CD4-positive, alpha-beta T cell treated with Interleukin-15 for 1 hour (primary cell): ENCODE measurements at regions not wholly inside any gene's neighbourhood (a gene's known extent, or its start where the extent isn't known, plus 50 kb on each side); places are given as distances from the start of the nearest gene placed in this dataset.
"Not testable (repeated sequence)": the region's sequence is repeated elsewhere in the genome, so short reads cannot be mapped to it uniquely, and the experiment has no call there.

ENCODE experiments used
- DNase-seq: peaks from one replicate; pipeline ENCODE4 v3.0.0-alpha.2; 2020

DNA sequence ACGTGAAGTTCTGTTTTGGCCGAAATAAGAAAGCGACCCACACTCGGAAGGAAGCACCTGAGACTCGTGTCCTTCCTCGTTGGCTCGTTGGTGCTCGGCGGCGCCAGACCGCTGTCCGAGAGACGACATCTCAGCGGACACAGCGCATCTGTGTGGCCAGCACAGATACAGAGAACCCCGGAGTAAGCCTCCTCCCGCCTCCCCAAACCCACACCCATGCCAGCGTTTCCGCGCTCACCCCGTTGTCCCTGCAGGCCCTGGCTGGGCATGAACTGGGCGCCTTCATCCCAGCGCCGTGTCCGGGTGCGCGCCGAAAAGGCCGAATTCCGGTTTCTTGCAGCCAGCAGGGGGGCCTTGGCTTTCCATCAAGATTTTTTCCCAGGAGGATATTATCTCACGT, 127.6 kb downstream of the SOX1 start:
- no peak for DNase-seq

DNA sequence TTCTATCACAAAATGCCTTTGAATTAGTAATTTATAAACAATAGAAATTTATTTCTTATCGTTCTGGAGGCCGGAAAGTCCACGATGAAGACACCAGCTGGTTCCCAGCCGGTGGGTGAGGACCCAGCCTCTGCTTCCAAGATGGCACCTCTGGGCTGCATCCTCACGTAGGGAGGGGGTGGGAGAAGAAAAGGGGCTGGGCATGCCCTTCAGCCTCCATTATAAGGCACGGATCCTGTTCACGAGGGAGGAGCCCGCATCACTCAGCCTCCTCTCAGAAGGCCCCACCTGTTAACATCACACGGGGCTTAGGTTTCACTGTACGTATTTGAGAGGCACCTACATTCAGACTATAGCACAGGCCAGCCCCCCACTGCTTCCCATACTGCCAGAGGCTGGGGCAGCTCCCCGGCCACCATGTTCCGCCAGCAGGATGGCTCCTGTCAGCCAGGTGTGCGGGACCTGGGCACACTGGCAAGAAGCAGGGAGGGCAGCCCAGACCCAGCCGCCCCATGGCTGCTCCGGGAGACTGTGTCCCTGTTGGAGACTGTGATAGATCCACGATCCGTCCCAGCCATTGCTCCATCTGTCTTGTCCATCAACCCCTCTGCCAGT, 131.6 kb downstream of the SOX1 start:
- DNase-seq = no peak

DNA sequence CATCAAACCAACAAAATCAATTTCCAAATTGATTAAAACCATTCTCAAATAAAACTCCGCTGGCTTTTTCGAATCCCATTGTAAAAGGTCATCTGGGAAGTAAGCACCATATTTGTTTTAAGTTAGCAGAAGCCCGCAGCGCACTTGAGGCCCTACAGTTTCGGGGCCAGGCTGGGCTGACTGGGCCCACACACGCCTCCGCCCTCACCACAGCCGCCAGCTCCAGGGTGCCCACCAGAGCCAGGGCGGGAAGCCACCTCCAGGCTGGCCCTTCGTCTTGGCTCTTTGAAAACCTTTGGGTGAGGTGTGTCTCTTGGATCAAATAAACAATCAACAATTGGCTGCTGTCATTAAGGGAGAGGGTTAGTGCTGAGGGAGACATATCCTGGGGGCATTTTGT, 133.3 kb downstream of the SOX1 start:
- no peak for DNase-seq

DNA sequence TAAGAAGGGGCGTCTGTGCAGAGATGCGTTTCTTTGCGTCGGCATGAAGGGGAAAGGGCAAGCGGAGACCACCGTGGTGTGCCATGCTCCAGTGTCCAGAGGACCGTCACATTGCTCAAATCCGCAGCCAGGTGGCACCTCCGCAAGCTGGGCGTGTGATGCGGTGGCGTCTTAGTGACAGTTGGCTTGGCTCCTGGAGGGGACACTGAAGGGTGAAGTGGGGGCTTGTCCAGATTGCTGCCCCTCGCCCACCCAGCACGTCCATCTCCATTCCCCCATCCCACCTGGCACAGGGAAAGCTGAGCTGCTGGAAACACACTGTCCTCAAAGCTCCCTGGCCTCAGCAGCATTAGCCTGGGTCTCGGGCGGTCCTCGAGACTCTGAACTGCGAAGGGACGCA, 135.3 kb downstream of the SOX1 start:
- no peak for DNase-seq

DNA sequence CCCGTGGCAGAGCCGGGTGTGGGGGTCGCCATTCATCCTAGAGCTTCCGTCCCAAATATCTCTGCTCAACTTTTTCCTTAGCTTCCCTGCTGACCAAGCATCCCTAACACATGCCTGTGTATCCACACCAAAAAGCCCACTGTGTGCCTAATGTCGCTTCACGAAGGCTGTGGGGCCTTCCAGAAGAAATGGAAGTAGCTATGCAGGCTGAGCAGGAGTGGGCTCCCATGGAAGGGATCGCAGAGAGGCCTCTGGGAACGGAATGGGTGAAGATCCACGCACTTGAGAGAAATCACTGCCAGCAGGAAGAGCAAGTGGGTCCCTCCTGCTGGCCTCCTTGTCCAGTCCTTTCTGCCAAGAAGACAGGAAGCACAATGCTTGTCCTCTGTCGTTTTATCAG, 136.0 kb downstream of the SOX1 start:
- DNase-seq = no peak

DNA sequence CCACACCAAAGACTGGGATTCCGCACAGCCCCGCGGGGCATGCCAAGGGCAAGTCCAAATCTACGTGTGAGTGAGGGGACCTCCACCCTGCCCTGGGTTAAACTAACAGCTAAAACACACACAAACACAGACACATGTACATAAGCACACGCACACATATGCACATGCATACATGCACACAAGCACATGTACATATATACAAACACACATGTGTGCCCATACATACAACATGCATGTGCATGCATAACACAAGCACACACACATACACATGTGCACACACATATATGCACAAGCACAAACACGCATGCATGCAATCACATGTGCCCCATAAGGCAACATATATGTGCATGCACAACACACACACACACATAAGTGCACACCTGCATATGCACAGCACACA, 136.7 kb downstream of the SOX1 start:
- no peak for DNase-seq

DNA sequence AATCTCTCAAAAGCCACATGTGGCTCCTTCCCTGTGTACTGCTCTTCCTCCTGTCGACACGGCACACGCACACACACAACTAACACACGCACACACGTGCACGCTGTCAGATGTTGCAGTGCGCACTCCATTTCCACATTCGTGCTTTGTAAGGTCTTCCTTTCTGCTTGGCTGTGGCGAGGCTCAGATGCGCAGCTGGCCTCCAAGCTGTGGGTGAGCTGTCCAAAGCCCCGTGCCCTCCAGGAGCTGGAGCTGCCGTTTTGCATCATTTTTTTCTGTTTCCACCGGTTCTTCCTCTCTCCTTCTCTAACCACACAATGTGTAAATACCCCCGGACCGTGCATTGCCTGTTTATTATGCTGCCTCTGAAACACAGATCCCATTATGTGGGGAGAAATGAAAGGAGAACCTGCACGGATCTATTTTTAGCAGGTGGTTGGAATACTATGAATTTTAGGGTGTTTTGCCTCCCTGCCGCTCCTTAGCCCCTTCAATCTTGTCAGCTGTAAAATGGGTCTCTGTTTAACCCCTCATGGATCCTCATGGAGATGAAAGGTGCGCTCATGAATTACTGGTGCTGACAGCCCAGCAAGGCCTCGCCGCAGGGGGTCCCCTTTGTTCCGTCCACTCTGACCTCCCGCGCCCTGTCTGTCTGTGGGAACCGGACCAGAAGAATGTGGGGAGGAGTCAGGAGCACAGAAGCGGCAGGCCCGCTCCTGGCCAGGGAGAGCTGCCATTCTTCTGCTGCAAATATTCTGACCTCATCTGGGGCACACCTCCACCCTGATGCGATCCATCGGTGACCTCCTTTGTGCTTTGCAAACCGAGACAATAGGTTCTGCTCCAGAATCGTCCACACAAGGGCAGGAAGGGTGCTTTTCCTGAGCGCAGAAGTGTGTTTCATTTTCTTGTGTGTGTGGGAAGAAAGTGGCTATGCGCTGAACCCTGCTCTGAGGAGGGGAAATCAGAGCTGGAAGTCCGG, 137.7 kb downstream of the SOX1 start:
- no peak for DNase-seq

DNA sequence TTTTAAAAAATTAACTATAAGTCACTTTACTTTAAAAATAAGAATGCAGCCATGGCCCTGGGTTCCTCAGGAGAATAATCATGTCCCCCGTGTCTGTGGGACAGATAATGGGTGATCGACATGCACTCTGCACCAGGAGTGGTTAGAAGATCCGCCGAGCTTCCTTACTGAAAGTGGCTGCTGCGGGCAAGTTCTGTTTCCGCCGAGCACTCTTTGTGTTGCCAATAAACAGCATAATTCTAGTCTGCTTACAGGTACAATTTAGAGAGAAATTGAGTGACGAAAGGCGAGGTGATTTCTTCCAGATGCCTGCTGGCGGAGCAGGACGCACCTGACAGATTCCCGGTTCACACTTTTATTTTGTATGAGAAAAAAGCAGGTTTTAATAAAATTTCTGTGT, 139.0 kb downstream of the SOX1 start:
- no peak for DNase-seq

DNA sequence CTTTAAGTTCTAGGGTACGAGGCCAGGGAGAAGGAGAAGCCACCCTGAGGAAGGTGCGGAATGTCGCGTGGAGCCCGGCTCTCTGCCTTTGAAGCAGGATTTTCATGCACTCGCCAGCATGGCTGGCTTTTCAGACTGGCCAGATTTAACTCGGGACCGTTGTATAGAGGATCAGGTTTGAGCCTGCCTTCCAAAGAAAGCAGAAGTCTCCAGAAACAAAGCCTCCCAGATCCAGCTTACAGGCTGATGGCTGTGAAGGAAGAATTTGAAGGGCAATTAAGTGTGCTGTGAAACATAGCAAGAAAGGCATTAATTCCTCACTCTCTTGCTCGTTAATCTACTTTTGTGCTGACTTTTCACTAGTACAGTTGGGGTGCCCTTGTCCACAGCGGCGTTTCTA, 140.2 kb downstream of the SOX1 start:
- no peak for DNase-seq

DNA sequence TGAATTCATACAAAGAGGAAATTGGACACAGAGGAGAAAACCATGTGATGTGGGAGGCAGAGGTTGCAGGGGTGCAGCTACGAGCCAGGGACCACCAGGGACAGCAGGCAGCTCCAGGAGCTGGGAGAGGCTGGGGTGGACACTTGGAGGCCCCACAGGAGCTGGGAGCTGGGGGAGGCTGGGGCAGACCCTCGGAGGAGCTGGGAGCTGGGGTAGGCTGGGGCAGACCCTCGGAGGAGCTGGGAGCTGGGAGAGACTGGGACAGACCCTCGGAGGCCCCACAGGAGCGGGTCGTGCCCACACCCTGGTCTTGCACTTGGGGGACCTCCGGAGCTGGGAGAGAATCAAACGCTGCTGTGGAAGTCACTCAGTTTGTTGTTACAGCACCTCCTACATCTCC, 141.7 kb downstream of the SOX1 start:
- DNase-seq = no peak

DNA sequence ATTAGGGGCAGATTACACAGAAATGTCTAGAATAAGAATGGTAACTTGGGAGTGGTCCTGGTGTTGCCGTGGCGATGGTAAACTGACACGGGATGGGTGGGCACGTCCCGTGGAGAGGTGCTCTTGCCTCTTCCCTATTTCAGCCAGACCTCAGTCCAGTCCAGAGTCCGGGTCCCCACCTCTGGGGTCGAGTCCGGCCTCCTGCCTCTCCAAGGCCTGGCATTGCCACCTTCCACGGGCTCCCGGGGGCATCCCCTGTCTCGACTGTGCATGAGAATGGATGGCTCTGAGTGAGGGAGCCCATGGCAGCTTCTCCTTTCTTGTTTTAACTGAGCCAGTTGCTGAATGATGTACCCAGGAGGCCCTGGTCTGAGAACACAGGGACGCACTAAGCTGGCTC, 142.3 kb downstream of the SOX1 start:
- no peak for DNase-seq

DNA sequence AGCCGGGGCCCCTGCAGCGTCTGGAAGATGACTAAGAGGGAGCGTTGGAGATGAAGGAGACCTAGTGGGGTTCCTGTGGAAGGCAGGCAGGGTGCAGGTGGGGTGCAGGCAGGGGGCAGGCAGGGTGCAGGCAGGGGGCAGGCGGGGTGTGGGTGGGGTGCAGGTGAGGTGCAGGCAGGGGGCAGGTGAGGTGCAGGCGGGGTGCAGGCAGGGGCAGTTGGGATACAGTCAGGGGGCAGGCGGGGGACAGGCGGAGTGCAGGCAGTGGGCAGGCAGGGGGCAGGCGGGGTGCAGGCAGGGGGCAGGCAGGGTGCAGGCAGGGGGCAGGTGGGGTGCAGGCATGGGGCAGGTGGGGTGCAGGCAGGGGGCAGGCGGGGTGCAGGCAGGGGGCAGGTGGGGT, 142.8 kb downstream of the SOX1 start:
- DNase-seq = no peak

DNA sequence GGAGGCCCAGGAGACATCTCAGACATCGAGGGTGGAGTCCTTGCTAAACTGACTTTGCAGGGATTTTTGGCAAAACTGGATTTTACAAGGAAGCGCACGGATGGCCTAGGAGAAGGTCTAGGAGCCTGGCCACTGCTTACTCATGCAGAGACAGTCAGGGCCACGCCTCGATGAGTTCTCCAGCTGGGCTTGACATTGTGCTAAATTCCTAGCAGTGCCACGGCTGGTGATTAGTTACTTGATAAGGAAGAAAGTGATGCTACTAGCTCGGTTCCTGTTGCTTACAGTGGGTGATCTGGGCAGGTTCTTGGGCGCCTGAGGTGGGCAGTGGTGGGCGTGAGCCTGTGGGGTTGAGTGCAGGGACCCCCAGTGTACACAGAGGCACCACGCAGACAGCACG, 143.4 kb downstream of the SOX1 start:
- DNase-seq = no peak

DNA sequence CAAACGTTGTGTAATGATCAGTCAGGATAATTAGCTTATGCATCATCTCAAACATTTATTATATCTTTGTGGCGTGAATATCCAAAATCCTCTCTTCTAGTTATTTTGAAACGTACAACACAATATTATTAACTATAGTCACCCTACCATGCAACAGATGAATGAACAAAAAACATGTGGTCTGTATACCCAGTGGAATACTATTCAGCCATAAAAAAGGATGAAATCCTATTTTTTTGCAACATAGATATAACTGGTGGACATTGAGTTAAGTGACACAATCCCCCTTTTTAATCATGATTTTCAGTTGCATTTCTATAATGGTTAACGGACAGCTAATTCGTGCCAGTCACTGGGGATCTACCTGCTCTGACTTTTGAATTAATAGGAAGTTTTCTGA, 145.6 kb downstream of the SOX1 start:
- no peak for DNase-seq

DNA sequence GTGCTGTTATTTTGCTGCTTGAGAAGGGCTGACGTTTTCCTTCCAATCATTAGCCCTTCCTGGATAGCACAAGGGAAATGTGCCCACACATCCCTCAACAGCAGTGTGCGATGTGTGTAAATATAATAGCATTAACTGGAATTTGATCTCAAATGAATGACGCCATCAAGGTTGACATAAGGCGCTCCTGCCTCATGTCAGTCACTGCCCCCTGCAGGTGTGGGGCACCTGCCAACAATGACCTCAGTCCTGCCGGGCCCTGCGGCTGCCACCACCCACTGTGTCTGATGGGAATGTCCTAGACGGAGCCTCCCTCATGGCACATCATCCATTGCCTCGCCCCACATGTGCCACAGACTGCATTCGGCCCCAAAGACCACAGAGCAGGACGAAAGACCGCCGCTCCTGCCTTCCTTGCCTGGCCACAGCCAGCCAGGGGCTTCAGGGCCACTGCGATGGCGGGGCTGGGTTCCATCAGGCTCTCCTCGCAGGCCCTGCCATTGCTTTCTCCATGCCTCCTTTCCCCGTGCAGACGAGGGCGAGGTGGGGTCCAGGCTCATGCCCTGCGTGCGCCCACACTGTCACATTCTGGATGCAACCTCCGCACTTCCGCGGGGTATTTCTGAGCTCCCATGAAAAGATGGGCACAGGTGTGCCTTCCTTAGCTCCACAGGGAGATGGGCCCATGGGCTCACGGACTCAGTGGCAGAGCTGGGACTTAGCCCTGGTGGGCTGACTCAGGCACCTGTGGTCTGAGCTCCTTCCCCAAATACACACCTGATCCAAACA, 146.7 kb downstream of the SOX1 start:
- no peak for DNase-seq

DNA sequence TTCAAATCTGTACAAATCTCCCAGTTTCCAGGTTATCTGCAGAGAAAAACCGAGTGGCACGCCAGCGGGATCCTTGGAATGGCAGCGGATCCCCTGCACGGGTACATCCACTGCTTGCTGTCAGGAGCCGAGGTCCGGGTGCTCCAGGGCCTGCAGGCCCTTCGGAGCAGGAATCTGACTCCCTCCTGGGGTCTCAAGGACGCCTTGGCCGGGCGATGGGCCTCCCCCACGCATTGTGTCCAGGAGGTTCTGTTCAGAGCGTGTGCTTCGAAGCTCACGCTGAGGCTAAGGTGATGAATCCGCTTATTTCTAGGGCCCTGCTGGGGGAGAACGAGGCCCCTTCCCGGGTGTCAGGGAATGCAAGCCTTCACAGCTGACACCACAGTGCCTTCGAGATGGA, 148.9 kb downstream of the SOX1 start:
- DNase-seq = no peak

DNA sequence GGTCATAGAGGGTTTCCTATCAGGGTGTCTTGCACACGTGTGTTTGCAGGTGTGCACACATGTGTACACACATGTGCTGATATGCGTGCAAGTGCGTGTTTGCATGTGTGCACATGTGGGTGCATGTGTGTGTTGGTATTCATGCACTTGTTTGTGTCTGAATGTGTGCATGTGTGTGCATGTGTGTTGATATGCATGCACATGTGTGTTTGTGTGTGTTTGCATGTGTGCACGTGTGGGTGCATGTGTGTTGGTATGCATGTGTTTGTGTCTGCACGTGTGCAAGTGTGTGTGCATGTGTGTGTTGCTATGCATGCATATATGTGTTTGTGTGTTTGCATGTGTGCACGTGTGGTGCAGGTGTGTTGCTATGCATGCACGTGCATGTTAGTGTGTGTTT, 150.5 kb downstream of the SOX1 start:
- DNase-seq = no peak

DNA sequence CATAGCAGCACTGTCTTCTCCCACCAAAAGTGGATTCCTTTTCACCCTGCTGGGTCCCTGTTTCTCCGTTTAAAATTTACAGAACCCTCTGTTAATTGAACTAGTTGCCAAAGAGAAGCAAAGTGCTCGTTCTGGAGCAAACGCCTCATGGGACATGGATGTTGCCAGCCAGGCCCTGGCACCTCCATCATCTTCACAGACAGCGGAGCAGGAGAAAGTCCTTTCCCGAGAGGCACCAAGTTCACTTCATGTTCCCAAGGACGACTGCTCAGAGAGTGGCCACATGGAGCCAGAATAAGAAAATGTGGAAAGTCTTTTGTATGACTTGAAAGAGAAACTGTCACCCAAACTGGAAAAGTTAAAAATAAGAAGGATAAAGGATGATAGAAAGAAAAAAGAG, 151.5 kb downstream of the SOX1 start:
- no peak for DNase-seq

DNA sequence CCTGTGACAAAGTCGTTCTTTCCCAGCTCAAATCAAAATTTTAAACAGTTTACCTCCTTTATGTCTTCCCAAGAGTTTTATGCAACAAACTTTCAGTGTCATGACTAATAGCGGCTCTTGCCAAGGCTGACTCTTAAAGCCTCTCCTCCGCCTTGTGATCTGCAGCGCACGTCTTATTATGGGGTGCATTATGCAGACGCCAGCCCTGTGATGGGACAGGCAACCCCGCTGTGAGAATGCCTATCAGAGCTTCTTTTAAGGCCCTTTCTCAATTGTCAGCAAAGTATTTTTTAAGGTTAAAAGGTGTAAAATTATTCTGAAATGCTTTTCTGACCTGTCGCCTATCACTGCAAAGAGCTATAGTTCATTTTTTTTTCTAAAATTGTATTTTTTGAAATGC, 152.8 kb downstream of the SOX1 start:
- no peak for DNase-seq

DNA sequence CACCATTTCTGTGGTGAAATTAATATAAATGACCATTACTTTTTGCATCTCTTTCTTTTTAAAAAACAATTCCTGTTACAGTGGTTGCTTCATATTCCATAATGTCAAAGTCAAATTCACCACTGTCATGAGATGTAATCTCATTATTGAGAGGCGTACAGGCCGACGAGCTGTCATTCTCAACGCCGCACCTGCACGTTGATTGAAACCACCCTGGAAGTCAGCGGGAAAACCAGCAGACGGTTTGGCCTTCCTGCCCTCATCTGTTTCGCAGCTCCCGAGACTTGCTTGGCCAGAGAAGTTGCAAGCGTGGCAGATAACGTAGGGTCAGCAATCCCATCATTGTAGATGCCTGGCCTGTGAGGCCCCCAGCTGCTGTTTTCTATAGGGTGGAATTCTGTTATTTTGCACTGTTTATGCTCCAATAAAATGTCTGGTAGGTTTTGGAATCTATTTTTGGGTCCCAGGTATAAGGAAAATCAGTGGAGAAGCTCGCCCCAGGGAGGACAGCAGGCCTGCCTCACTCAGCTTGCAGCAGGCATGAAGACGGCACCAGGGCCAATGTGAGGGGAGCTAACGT, 153.4 kb downstream of the SOX1 start:
- DNase-seq = no peak

DNA sequence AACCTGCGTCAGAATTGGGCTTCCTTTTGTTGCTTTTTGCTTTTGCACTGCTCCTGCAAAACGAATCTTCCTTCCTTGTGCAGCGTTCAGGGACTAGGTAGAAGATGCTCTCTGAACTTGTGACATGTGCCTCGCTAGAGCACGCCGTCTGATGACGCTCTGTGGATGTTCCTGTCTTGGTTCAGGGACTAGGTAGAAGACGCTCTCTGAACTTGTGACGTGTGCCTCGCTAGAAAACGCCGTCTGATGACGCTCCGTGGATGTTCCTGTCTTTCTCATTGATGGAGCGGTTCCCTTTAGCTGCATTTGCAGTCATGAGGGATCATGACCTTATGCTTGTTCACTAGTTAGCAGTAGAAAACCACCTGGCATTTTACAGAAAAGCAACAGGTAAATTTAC, 154.0 kb downstream of the SOX1 start:
- DNase-seq = no peak

DNA sequence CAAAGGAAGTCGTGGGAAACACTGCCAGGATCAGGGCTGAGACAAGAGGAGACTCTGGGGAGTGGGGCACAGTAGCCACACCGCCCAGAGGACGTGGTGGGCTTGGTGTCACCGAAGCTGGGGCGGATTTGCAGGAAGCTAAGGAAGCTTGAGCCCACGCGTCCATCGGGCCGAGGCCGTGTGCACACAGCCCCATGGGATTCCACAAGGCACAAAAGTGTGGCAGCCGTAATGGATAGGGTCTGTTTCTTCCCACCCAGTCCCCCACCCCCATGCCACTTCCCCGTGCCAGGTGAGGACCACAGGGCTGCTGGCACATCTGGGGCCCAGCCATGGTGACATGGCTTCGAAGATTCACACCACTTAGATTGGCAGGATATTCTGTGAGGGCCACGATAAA, 153.2 kb upstream of the SPACA7 start:
- no peak for DNase-seq

DNA sequence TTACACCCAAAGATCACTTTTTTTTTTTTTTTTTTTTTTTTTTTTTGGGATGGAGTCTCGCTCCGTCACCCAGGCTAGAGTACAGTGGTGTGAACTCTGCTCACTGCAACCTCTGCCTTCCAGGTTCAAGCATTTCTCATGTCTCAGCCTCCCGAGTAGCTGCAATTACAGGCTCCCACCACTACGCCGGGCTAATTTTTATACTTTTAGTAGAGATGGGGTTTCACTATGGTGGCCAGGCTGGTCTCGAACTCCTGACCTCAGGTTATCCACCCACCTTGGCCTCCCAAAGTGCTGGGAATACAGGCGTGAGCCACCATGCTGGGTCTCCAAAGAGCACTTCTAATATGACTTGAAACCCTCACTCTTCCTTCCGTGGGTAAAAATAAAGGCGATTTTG, 152.2 kb upstream of the SPACA7 start:
- DNase-seq = not testable (repeated sequence)
